HG03521 (cell line): ENCODE measurements at regions not wholly inside any gene's neighbourhood (a gene's known extent, or its start where the extent isn't known, plus 50 kb on each side); places are given as distances from the start of the nearest gene placed in this dataset.
"Not testable (repeated sequence)": the region's sequence is repeated elsewhere in the genome, so short reads cannot be mapped to it uniquely, and the experiment has no call there.

ENCODE experiments used
- ATAC-seq: cut with Tn5 transposase; IDR thresholded peaks from one replicate; pipeline ENCODE4 v1.9.1; 2021; ENCODE audit warnings: mild to moderate bottlenecking, moderate library complexity; ENCODE audit not compliant: unreplicated experiment

- ATAC-seq, result not testable (repeated sequence)
Measured at GRCh38 chr13:46467694-46468093, 80.6 kb upstream of the RUBCNL start.

DNA sequence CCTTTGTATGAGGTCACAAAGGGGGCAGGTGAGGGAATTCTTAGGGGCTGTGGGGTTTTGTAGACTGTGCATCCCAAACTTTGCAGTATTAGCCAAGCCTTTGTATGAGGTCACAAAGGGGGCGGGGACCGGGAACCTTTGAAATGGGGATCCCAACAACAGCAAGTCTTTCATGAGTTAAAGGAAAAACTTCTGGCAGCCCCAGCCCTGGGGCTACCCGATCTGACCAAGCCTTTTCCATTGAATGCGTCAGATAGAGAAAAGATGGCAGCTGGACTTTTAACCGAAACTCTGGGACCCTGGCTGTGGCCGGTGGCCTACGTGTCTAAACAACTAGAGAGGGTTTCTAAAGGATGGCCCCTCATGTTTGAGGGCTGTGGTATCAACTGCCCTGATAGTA lies 79.0 kb upstream of the RUBCNL start:
- ATAC-seq, result not testable (repeated sequence)

- ATAC-seq, result no peak
Measured at GRCh38 chr13:46463719-46464118, 76.7 kb upstream of the RUBCNL start.

DNA sequence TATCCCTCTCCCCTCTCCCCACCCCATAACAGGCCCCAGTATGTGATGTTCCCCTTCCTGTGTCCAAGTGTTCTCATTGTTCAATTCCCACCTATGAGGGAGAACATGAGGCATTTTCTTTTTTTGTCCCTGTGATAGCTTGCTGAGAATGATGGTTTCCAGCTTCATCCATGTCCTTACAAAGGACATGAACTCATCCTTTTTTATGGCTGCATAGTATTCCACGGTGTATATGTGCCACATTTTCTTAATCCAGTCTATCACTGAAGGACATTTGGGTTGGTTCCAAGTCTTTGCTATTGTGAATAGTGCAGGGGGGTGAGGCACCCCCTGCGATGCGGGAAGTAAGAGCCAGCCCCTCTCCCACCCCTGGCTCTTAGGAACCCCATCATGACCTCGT lies 73.2 kb upstream of the RUBCNL start:
- ATAC-seq, result not testable (repeated sequence)

GRCh38 chr13:46457255-46457654 lies 70.2 kb upstream of the RUBCNL start:
- not testable (repeated sequence) for ATAC-seq

DNA sequence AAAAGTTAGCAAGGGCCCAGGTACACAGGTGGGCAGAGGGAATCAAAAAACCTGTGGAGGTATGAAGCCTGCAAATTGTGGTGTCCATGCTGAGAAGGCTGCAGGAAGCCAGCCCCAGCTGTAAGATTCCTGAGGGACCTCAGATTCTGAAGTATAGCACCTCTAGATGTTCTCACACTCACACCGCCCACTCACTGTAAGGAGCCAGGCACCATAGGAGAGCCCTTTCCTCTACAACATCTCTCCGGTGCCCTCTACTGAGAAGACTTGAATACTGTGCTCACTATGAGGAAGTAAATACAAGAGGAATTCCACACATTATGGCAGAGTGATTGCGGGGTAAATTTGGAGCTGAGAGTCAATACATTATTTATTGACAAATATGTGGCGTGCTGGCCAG lies 68.9 kb upstream of the RUBCNL start:
- peak; percentile 64 for ATAC-seq

GRCh38 chr13:46451145-46451544 lies 64.1 kb upstream of the RUBCNL start:
- ATAC-seq, result not testable (repeated sequence)

DNA sequence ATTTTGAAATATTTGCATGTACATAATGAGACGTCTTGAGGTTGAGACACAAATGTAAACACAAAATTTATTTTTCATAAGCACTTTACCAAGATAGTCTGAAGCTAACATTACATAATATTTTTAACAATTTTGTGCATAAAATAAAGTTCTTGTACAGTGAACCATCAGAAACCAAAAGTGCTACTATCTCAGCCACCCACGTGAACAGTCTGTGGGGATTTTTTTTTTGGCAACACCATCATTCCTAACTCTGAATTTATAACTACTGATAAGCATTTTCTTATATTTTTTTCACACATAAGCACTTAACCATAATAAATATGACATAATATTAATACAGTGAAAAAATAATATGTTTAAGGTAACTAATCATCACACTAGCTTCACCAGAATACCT lies 62.9 kb upstream of the RUBCNL start:
- ATAC-seq, result not testable (repeated sequence)

DNA sequence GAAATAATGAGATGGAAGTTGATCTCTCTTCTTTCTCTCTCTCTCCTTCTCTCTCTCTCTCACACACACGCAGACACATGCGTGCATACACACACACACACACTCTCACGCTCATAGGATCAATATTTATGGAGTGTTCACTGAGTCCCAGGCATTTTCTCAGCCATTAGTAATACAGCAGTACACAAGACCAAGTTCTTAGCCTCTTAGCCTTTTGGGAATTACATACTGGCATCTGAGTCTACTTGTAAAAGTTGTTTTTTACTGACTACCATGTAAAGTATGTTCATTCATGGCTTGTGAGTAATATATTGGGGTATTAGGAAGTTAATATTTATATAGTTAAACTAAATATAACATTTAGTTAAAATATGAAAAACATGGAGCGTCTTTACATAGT lies 61.1 kb upstream of the RUBCNL start:
- not testable (repeated sequence) for ATAC-seq

GRCh38 chr13:46437808-46438404 lies 50.9 kb upstream of the RUBCNL start:
- not testable (repeated sequence) for ATAC-seq
